HG03460 (cell line): ENCODE measurements at regions not wholly inside any gene's neighbourhood (a gene's known extent, or its start where the extent isn't known, plus 50 kb on each side); places are given as distances from the start of the nearest gene placed in this dataset.
"Not testable (repeated sequence)": the region's sequence is repeated elsewhere in the genome, so short reads cannot be mapped to it uniquely, and the experiment has no call there.

Source experiments
- ATAC-seq: cut with Tn5 transposase; IDR thresholded peaks from one replicate; pipeline ENCODE4 v1.9.1; 2021; ENCODE audit not compliant: unreplicated experiment

- no peak for ATAC-seq
Measured at GRCh38 chr4:27628609-27629008, 768.0 kb downstream of the STIM2 start.

GRCh38 chr4:27629532-27630225, 769.0 kb downstream of the STIM2 start:
- ATAC-seq = no peak

- peak; percentile 88 for ATAC-seq
Measured at GRCh38 chr4:27635936-27636913, 775.6 kb downstream of the STIM2 start.

GRCh38 chr4:27638163-27638915, 777.7 kb downstream of the STIM2 start:
- no peak for ATAC-seq

GRCh38 chr4:27643101-27643500, 782.5 kb downstream of the STIM2 start:
- ATAC-seq = no peak

- ATAC-seq = no peak
Measured at GRCh38 chr4:27648416-27648815, 787.8 kb downstream of the STIM2 start.

GRCh38 chr4:27662426-27662825, 801.8 kb downstream of the STIM2 start:
- ATAC-seq = no peak

- no peak for ATAC-seq
Measured at GRCh38 chr4:27666943-27667342, 806.3 kb downstream of the STIM2 start.

- ATAC-seq = no peak
Measured at GRCh38 chr4:27668001-27668400, 807.4 kb downstream of the STIM2 start.

GRCh38 chr4:27678027-27678426, 817.4 kb downstream of the STIM2 start:
- ATAC-seq = no peak

GRCh38 chr4:27684610-27685011, 824.0 kb downstream of the STIM2 start:
- ATAC-seq = peak; percentile 93

- no peak for ATAC-seq
Measured at GRCh38 chr4:27685091-27685490, 824.5 kb downstream of the STIM2 start.

- ATAC-seq = no peak
Measured at GRCh38 chr4:27685947-27686346, 825.3 kb downstream of the STIM2 start.

GRCh38 chr4:27692158-27692557, 831.5 kb downstream of the STIM2 start:
- ATAC-seq = peak; percentile 78

GRCh38 chr4:27692868-27693634, 832.4 kb downstream of the STIM2 start:
- peak; percentile 53 for ATAC-seq

GRCh38 chr4:27696257-27696656, 835.6 kb downstream of the STIM2 start:
- ATAC-seq = not testable (repeated sequence)

- ATAC-seq = no peak
Measured at GRCh38 chr4:27701606-27702005, 841.0 kb downstream of the STIM2 start.

- no peak for ATAC-seq
Measured at GRCh38 chr4:27702730-27703431, 842.2 kb downstream of the STIM2 start.

GRCh38 chr4:27703771-27704170, 843.1 kb downstream of the STIM2 start:
- no peak for ATAC-seq

GRCh38 chr4:27711041-27711440, 850.4 kb downstream of the STIM2 start:
- no peak for ATAC-seq
